Stomach (tissue), 8 donors: ENCODE measurements at regions not wholly inside any gene's neighbourhood (a gene's known extent, or its start where the extent isn't known, plus 50 kb on each side); places are given as distances from the start of the nearest gene placed in this dataset.

ENCODE experiments used
- DNase-seq, 2 donors: peaks; one replicate each; pipeline versions ENCODE4 v3.0.0 to v3.0.0-alpha.2; 2013 to 2019
- H3K27ac ChIP-seq, 5 donors: fragments of 200-600 bp in 4 of 5; sonication (generic) in 4 of 5; one replicate each; pipeline ENCODE4 v1.5.1; 2013 to 2019; ENCODE audit warnings: mild to moderate bottlenecking in 1 of 5, moderate library complexity in 1 of 5
- H3K27me3 ChIP-seq, 3 donors: fragments of 200-600 bp; sonication (generic); one replicate each; pipeline ENCODE4 v1.5.1; 2017 to 2019; ENCODE audit warnings: mixed run types in 1 of 3
- H3K36me3 ChIP-seq, 4 donors: fragments of 200-600 bp; sonication (generic); 1 replicate in 3 of 4; 2 replicates in 1 of 4; pipeline ENCODE4 v1.5.1; 2016 to 2019
- H3K4me1 ChIP-seq, 4 donors: fragments of 200-600 bp; sonication (generic); one replicate each; pipeline ENCODE4 v1.5.1; 2016 to 2019
- H3K4me3 ChIP-seq, 4 donors: fragments of 200-600 bp; sonication (generic) in 3 of 4; one replicate each; pipeline ENCODE4 v1.5.1; 2016 to 2019; ENCODE audit warnings: mild to moderate bottlenecking in 1 of 4
- H3K9me3 ChIP-seq, 4 donors: fragments of 200-600 bp; sonication (generic); one replicate each; pipeline ENCODE4 v1.5.1; 2016 to 2019
- CTCF ChIP-seq, 7 experiments: fragments of 450-650 bp in 4 of 7; fragments of 200-600 bp in 3 of 7; sonication (generic) in 3 of 7; IDR thresholded peaks; one replicate each; pipeline ENCODE4 v1.5.1; 2016 to 2019; ENCODE audit warnings: antibody characterized with exemption in 7 of 7, control low read depth in 2 of 7, mild to moderate bottlenecking in 1 of 7
- EP300 ChIP-seq: sonication (generic); formaldehyde crosslinking; IDR thresholded peaks from one replicate; pipeline ENCODE4 v1.6.1; 2017; ENCODE audit warnings: antibody characterized with exemption
- POLR2A ChIP-seq, 4 donors: fragments of 450-650 bp; IDR thresholded peaks; one replicate each; pipeline ENCODE4 v1.6.1; 2016; ENCODE audit warnings: antibody characterized with exemption in 4 of 4, control low read depth in 2 of 4, mild to moderate bottlenecking in 1 of 4, moderate library complexity in 1 of 4
- POLR2AphosphoS5 ChIP-seq, 3 donors: sonication (generic); formaldehyde crosslinking; IDR thresholded peaks; one replicate each; pipeline ENCODE4 v1.6.1; 2016; ENCODE audit warnings: antibody characterized with exemption in 3 of 3
- WGBS, 5 donors: extraction: QIAGEN DNeasy Blood & Tissue Kit in 3 of 5; methylation state at CpG; one replicate each; pipeline versions ENCODE4 v1.1.5 to v1.1.7; 2013 to 2018; 5-methylcytosine and 5-hydroxymethylcytosine counted together
- intact Hi-C: fragments of 100-400 bp; cut with DNase I; formaldehyde crosslinking; loops from one replicate; pipeline ENCODE4 v1.15.1; 2023; ENCODE audit warnings: low total_unique reads
- donor health status: healthy with polysubstance abuse.
- donor health status: Bipolar disorder and iron deficiency.
- donor health status: healthy.

DNA sequence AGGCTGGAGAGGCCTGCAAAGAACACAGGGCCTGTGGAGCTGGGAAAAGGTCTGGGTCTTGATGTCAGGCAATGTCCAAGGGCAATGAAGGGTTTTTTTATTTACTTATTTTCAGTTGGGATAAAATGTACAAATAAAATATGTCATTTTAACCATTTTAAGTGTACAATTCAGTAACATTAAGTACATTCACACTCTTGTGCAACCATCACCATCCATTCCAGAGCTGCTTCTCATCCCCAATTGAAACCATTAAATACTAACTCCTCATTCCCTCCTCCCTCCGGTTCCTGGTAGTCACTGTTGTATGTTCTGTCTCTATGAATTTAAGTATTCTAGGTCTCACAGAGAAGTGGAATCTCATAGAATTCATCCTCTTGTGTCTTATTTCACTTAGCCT, 444.7 kb downstream of the HS3ST3B1 start:
- Histone ChIP-seq H3K27me3 (no peaks in the 10 kb centered on the region), H3K4me3 (no peak overlapping the region), H3K9me3 (no peaks in the 10 kb centered on the region), H3K4me1 (no peaks in the 10 kb centered on the region), H3K27ac (no peak overlapping the region), H3K36me3 (no peaks in the 10 kb centered on the region)
- intact Hi-C loops: no loop called here
- DNase-seq: no peak
- TF ChIP-seq POLR2AphosphoS5 (IDR thresholded peaks at IDR 0.05): no peak
- WGBS, 5 donors: 91 to 96% (median 94%) methylated on average over 1 of the region's 1 CpG

- 72 to 87% (median 85%) methylated on average over 4 of the region's 4 CpGs for WGBS, 5 donors
- Histone ChIP-seq H3K27me3 (no peaks in the 10 kb centered on the region), H3K27ac (no peak overlapping the region), H3K4me1 (no peaks in the 10 kb centered on the region), H3K9me3 (no peaks in the 10 kb centered on the region), H3K4me3 (no peak overlapping the region), H3K36me3 (no peaks in the 10 kb centered on the region)
- TF ChIP-seq CTCF (IDR thresholded peaks at IDR 0.05) (no peak), EP300 (no peak), POLR2AphosphoS5 (IDR thresholded peaks at IDR 0.05) (no peak), POLR2A (IDR thresholded peaks at IDR 0.05) (no peak)
- no peak for DNase-seq
- intact Hi-C loops: no loop called here
Measured at GRCh38 chr17:14744761-14745473, 444.0 kb downstream of the HS3ST3B1 start.

DNA sequence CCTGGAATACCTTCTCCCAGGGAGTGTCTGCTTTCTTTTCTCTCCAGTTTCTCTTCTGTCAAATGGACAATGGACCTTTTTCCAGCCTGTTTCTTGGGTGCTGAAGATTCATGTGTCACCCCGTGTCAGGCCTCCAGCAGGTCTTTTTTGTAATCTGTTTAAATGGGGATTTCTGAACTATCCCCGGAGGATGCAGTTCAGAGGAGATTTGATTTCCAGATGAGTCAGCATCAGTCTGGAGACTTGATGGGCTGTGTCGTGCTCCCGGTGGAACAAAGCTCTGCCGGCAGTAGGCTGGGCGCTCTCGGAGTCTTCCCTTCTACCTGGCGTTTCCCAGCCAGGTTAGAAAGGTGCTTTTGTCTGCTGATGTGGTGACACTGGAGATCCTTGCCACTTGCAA, 440.6 kb downstream of the HS3ST3B1 start:
- 70 to 86% (median 80%) methylated on average over 8 of the region's 8 CpGs for WGBS, 5 donors

GRCh38 chr17:14739656-14740431, 439.0 kb downstream of the HS3ST3B1 start:
- Histone ChIP-seq H3K27ac (peak overlapping the region in 2 of 5 donors; percentile 32 to 61), H3K36me3 (no peaks in the 10 kb centered on the region), H3K9me3 (no peaks in the 10 kb centered on the region), H3K4me3 (no peak overlapping the region), H3K4me1 (no peaks in the 10 kb centered on the region), H3K27me3 (no peaks in the 10 kb centered on the region)
- 48 to 60% (median 54%) methylated on average over 8 of the region's 8 CpGs for WGBS, 5 donors
- no peak for DNase-seq
- intact Hi-C loops: no loop called here
- TF ChIP-seq POLR2AphosphoS5 (IDR thresholded peaks at IDR 0.05) (no peak), POLR2A (IDR thresholded peaks at IDR 0.05) (no peak)

More for the DNA sequence above, 440.6 kb downstream of the HS3ST3B1 start:
- Histone ChIP-seq H3K4me1 (no peaks in the 10 kb centered on the region), H3K9me3 (no peaks in the 10 kb centered on the region), H3K27ac (no peak overlapping the region), H3K27me3 (no peaks in the 10 kb centered on the region), H3K4me3 (no peak overlapping the region), H3K36me3 (no peaks in the 10 kb centered on the region)
- intact Hi-C loops: no loop called here
- DNase-seq: no peak
- TF ChIP-seq CTCF (IDR thresholded peaks at IDR 0.05) (no peak), POLR2A (IDR thresholded peaks at IDR 0.05) (no peak), POLR2AphosphoS5 (IDR thresholded peaks at IDR 0.05) (no peak), EP300 (no peak)

DNA sequence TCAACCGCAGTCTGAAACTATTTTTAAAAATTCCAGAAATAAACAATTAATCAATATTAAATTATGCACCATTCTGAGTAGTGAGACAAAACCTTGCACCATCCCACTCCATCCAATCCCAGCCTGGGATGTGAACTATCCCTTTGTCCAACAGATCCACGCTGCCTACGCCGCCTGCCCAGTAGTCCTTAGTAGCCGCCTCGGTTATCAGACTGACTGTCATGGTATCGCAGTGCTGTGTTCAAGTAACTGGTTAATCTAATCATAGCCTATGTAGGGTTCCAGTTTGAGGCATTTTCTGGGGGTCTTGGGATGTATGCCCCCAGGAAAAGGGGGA, 437.7 kb downstream of the HS3ST3B1 start:
- TF ChIP-seq CTCF (IDR thresholded peaks at IDR 0.05) (no peak), POLR2A (IDR thresholded peaks at IDR 0.05) (no peak), EP300 (no peak), POLR2AphosphoS5 (IDR thresholded peaks at IDR 0.05) (no peak)
- H3K4me1 ChIP-seq: no peaks in the 10 kb centered on the region
- no peaks in the 10 kb centered on the region for H3K27me3 ChIP-seq
- intact Hi-C loops: no loop called here
- H3K4me3 ChIP-seq: no peak overlapping the region
- peak overlapping the region in 3 of 5 donors; percentile 24 to 61 (median 40) for H3K27ac ChIP-seq
- DNase-seq: no peak
- H3K9me3 ChIP-seq: no peaks in the 10 kb centered on the region
- H3K36me3 ChIP-seq: no peaks in the 10 kb centered on the region
- 89 to 94% (median 91%) methylated on average over 7 of the region's 7 CpGs for WGBS, 5 donors
